ENCODE measurements at regions not wholly inside any gene's neighbourhood (a gene's known extent, or its start where the extent isn't known, plus 50 kb on each side); places are given as distances from the start of the nearest gene placed in this dataset.

DNA sequence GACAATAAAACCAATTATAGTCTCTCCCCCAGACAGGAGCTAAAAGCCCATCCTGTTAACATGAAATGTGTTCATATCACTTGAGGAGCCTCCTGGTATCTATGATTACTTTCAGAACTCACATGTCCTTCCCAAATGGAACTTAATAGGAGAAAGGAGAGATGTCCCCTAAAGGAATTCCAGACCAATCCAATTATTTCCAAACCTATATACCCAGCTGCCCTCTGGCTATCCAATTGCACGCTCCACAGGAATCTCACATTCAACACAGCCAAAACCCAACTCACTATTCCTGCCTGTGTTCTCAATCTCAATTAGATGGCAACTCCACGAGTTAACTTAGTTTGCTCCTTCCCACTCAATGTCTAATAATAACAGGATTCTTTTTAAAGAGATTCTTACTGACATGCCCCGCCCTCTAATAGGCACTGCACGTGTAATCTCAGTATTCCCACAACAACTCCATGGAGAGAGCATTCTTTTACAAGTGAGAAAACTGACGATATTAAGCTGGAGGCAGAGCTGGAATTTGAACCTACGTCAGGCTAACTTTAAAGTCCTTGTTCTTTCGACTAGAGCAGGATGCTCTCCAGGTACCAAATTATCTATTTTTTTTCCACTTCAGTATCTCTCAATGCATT lies 59.1 kb upstream of the SEC16B start:
- TF ChIP-seq, protein P1, sequence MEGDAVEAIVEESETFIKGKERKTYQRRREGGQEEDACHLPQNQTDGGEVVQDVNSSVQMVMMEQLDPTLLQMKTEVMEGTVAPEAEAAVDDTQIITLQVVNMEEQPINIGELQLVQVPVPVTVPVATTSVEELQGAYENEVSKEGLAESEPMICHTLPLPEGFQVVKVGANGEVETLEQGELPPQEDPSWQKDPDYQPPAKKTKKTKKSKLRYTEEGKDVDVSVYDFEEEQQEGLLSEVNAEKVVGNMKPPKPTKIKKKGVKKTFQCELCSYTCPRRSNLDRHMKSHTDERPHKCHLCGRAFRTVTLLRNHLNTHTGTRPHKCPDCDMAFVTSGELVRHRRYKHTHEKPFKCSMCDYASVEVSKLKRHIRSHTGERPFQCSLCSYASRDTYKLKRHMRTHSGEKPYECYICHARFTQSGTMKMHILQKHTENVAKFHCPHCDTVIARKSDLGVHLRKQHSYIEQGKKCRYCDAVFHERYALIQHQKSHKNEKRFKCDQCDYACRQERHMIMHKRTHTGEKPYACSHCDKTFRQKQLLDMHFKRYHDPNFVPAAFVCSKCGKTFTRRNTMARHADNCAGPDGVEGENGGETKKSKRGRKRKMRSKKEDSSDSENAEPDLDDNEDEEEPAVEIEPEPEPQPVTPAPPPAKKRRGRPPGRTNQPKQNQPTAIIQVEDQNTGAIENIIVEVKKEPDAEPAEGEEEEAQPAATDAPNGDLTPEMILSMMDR (IDR thresholded peaks at IDR 0.05; ENCODE audit: poor library complexity, severe bottlenecking): no peak
- no peak for TF ChIP-seq TAF1 (IDR thresholded peaks at IDR 0.05; ENCODE audit: low read depth)
- no peak for TF ChIP-seq POLR2AphosphoS5 (IDR thresholded peaks at IDR 0.05)
- no peak for TF ChIP-seq EP300 (conservative IDR thresholded peaks at IDR 0.05; ENCODE audit: poor library complexity, severe bottlenecking)
- no peak for TF ChIP-seq RAD21 (conservative IDR thresholded peaks at IDR 0.05)
- TF ChIP-seq EZH2 (IDR thresholded peaks at IDR 0.05; ENCODE audit: borderline replicate concordance, insufficient read depth, low read length, poor library complexity, severe bottlenecking): no peak
- TF ChIP-seq, protein P2, sequence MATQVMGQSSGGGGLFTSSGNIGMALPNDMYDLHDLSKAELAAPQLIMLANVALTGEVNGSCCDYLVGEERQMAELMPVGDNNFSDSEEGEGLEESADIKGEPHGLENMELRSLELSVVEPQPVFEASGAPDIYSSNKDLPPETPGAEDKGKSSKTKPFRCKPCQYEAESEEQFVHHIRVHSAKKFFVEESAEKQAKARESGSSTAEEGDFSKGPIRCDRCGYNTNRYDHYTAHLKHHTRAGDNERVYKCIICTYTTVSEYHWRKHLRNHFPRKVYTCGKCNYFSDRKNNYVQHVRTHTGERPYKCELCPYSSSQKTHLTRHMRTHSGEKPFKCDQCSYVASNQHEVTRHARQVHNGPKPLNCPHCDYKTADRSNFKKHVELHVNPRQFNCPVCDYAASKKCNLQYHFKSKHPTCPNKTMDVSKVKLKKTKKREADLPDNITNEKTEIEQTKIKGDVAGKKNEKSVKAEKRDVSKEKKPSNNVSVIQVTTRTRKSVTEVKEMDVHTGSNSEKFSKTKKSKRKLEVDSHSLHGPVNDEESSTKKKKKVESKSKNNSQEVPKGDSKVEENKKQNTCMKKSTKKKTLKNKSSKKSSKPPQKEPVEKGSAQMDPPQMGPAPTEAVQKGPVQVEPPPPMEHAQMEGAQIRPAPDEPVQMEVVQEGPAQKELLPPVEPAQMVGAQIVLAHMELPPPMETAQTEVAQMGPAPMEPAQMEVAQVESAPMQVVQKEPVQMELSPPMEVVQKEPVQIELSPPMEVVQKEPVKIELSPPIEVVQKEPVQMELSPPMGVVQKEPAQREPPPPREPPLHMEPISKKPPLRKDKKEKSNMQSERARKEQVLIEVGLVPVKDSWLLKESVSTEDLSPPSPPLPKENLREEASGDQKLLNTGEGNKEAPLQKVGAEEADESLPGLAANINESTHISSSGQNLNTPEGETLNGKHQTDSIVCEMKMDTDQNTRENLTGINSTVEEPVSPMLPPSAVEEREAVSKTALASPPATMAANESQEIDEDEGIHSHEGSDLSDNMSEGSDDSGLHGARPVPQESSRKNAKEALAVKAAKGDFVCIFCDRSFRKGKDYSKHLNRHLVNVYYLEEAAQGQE (IDR thresholded peaks at IDR 0.05; ENCODE audit: borderline replicate concordance): no peak
- TF ChIP-seq SMC3 (conservative IDR thresholded peaks at IDR 0.05; ENCODE audit: poor library complexity): no peak
